GM19238 (cell line): ENCODE measurements at regions not wholly inside any gene's neighbourhood (a gene's known extent, or its start where the extent isn't known, plus 50 kb on each side); places are given as distances from the start of the nearest gene placed in this dataset.
"Not testable (repeated sequence)": the region's sequence is repeated elsewhere in the genome, so short reads cannot be mapped to it uniquely, and the experiment has no call there.

Experiments used
- DNase-seq: peaks from one replicate; pipeline ENCODE4 v3.0.0; 2011; ENCODE audit warnings: low spot score; ENCODE audit not compliant: insufficient read length

- no peak for DNase-seq
Measured at GRCh38 chr11:34830648-34831047, 85.5 kb downstream of the APIP start.

- no peak for DNase-seq
Measured at GRCh38 chr11:34830035-34830434, 86.1 kb downstream of the APIP start.

GRCh38 chr11:34827228-34827627, 89.0 kb downstream of the APIP start:
- peak; percentile 5 for DNase-seq

- no peak for DNase-seq
Measured at GRCh38 chr11:34826384-34826726, 89.8 kb downstream of the APIP start.

- no peak for DNase-seq
Measured at GRCh38 chr11:34825670-34826383, 90.4 kb downstream of the APIP start.

GRCh38 chr11:34825315-34825669, 90.9 kb downstream of the APIP start:
- DNase-seq, result no peak

- no peak for DNase-seq
Measured at GRCh38 chr11:34824425-34824824, 91.8 kb downstream of the APIP start.

- DNase-seq, result no peak
Measured at GRCh38 chr11:34823639-34824038, 92.5 kb downstream of the APIP start.

- no peak for DNase-seq
Measured at GRCh38 chr11:34823197-34823596, 93.0 kb downstream of the APIP start.

- no peak for DNase-seq
Measured at GRCh38 chr11:34819740-34820482, 96.3 kb downstream of the APIP start.

- not testable (repeated sequence) for DNase-seq
Measured at GRCh38 chr11:34817812-34818211, 98.4 kb downstream of the APIP start.

GRCh38 chr11:34816698-34817213, 99.4 kb downstream of the APIP start:
- DNase-seq, result no peak

- no peak for DNase-seq
Measured at GRCh38 chr11:34812905-34813576, 103.1 kb downstream of the APIP start.

- DNase-seq, result no peak
Measured at GRCh38 chr11:34811858-34812257, 104.3 kb downstream of the APIP start.

- no peak for DNase-seq
Measured at GRCh38 chr11:34810107-34810562, 106.0 kb downstream of the APIP start.

- no peak for DNase-seq
Measured at GRCh38 chr11:34809191-34810106, 106.7 kb downstream of the APIP start.

- DNase-seq, result no peak
Measured at GRCh38 chr11:34806875-34807274, 109.3 kb downstream of the APIP start.

- DNase-seq, result no peak
Measured at GRCh38 chr11:34805937-34806336, 110.2 kb downstream of the APIP start.

GRCh38 chr11:34799848-34800247, 116.3 kb downstream of the APIP start:
- no peak for DNase-seq

- no peak for DNase-seq
Measured at GRCh38 chr11:34798985-34799384, 117.2 kb downstream of the APIP start.

GRCh38 chr11:34797497-34797896, 118.7 kb downstream of the APIP start:
- DNase-seq, result not testable (repeated sequence)
